Stimulated activated CD8-positive, alpha-beta memory T cell treated with anti-CD3 and anti-CD28 coated beads, Interleukin-7, amount 100 ng/mL, for 1 hour (primary cell): ENCODE measurements at regions not wholly inside any gene's neighbourhood (a gene's known extent, or its start where the extent isn't known, plus 50 kb on each side); places are given as distances from the start of the nearest gene placed in this dataset.
"Not testable (repeated sequence)": the region's sequence is repeated elsewhere in the genome, so short reads cannot be mapped to it uniquely, and the experiment has no call there.

Experiments
- DNase-seq, 2 donors: peaks; one replicate each; pipeline ENCODE4 v3.0.0-alpha.2; 2020; ENCODE audit warnings: low read depth in 2 of 2

DNA sequence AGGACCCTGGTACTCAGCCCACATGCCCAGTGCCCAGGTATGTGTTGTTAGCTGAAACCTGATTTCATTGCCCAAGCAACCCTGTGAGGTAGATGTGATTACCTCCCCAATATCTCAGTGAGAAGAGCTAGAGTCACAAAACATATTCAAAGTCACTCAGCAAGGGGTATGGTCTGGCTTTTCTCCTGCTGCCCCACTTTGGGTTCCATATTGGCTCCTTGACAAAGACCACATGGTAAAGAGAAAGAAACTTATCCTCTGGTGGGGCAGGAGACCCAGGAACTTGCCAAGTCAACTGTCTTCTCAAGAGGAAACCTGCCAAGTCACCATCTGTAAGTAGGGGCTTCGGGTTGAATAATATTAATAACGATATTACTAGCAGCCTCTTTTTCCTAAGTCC is 148.3 kb upstream of the LMCD1 start:
- DNase-seq = no peak

GRCh38 chr3:8355346-8355745 is 146.3 kb upstream of the LMCD1 start:
- DNase-seq = no peak

- not testable (repeated sequence) for DNase-seq
Observed at GRCh38 chr3:8356066-8356465, 145.6 kb upstream of the LMCD1 start.

GRCh38 chr3:8357859-8358258 is 143.8 kb upstream of the LMCD1 start:
- DNase-seq = no peak

- DNase-seq = no peak
Observed at GRCh38 chr3:8359133-8359532, 142.5 kb upstream of the LMCD1 start.

- no peak for DNase-seq
Observed at GRCh38 chr3:8363200-8363599, 138.4 kb upstream of the LMCD1 start.

GRCh38 chr3:8365541-8365940 is 136.1 kb upstream of the LMCD1 start:
- no peak for DNase-seq

DNA sequence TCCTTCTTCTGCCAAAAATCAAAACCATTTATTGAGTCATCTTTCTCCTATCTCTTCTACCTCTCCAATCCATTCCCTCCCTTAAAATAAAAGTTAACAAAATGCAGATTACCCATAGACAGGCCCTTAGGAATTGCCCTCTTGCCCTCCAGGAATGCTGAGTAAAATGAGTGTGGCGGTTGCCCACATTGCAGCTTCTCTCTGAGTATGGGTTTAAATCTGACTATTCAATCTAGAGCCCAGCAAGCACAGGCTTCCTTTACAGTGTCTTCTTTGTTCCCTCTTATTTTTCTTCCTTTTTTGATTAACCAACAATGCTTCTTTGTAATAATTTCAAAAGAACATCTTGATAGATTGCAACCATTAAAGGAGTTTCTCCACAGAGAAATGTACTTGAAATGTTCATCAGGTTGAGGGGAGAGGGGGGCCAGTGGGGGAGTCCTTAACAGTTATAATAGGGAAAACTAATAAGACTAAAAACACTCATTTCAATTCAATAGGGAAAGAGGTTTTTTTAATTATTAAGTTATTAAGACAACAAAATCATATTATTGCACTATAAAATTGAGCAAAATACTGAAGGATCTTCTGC is 135.3 kb upstream of the LMCD1 start:
- DNase-seq = no peak

- DNase-seq = no peak
Observed at GRCh38 chr3:8368598-8368997, 133.0 kb upstream of the LMCD1 start.

DNA sequence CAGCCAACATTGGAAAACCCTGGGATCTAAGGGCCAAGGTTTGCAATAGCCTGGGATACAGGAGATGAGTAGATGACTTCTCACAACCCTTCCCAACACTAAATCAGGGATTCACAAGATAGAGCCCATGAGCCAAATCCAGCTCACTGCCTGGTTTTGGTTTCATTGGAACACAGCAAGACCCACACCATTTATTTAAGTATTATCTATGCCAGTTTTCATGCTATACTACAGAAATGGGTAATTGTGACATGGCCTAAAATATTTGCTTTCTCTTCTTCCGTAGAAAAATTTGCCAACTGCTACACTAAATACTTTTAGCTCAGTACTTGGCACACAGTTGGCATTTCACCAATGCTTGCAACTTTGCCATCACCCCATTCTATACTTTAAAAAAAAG is 132.0 kb upstream of the LMCD1 start:
- DNase-seq = no peak

DNA sequence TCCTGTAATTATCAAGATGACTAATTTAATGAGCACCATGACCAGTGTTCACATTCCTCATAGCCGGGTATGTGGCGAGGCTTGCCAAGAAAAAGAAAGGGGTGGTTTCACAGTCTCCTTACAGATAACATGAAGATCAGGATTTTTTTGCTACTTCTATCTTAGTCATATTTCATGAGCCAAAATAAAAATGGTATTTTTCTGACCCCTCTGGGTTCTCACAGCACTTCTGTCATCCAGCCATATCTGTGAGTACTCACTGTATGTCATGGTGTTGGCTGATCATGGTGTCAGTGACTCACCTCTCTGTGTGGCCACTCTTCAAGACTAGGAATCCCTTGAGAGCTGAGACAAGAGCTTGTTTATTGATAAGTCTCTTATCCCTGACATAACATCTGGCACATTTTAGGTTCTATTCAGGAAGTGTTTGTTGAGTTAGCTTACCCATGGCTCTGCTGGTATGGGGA is 130.5 kb upstream of the LMCD1 start:
- no peak for DNase-seq

DNA sequence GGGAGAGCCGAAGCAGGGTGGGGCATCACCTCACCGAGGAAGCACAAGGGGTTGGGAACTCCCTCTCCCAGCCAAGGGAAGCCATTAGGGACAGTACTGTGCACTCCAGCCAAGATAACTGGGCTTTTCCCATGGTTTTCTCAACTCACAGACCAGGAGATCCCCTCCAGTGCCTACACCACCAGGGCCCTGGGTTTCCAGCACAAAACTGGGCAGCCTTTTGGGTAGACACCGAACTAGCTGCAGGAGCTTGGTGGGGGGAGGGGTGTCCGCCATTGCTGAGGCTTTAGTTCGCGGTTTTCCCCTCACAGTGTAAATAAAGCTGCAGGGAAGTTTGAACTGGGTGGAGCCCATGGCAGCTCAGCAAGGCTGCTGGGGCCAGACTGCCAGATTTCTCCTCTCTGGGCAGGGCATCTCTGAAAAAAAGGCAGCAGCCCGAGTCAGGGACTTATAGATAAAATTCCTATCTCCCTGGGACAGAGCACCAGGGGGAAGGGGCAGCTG is 129.6 kb upstream of the LMCD1 start:
- DNase-seq = no peak

DNA sequence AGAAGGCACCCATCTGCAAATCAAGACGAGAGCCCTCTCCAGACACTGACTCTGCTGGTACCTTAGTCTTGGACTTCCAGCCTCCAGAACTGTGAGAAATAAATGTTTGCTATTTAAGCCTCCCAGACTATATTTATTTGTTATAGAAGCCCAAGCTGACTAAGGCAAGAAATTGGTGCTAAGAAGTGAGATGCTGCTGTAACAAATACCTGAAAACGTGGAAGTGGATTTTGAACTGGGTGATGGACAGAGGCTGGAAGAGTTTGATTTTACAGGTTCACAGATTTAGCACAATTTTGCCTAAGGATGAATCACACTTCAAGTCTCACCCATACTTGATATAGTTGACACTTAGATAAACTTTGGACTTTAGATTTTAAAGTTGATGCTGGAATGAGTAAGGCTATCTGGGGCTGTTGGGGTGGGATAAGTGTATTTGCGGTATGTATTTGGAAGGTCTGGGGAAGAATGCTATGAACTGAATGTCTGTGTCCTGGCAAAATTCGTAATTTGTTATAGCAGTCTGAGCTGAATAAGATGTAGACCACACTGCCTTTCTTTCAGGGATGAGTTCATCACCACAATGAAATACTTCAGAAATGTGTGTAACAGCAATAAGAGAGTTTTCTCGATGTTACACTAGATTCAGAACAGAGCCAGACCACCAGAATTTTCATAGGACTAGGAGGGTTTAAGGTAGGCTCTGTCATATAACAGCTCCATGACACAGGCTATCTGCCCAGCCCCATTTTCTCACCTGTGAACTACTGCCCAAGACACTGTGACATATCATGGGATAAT is 120.5 kb upstream of the LMCD1 start:
- DNase-seq = no peak

- DNase-seq = no peak
Observed at GRCh38 chr3:8385848-8386620, 115.6 kb upstream of the LMCD1 start.

DNA sequence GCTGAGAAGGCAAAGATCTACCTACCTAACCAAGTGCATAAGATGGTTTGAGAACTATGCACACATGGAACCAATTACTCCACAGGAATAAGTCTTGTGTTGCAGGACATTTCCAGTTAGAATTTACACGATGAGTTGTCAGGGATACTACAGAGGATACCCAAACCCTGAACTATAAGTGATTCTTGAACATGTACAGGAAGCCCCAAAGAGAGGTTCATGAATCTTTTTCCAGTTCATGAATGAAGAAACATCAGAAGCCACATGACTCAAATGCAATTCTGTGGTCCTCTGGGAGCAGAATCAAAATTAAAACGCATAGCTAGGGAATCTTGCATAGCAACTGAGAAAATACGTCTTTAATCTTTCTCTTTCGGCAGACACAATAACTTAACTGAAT is 114.1 kb upstream of the LMCD1 start:
- DNase-seq = no peak

DNA sequence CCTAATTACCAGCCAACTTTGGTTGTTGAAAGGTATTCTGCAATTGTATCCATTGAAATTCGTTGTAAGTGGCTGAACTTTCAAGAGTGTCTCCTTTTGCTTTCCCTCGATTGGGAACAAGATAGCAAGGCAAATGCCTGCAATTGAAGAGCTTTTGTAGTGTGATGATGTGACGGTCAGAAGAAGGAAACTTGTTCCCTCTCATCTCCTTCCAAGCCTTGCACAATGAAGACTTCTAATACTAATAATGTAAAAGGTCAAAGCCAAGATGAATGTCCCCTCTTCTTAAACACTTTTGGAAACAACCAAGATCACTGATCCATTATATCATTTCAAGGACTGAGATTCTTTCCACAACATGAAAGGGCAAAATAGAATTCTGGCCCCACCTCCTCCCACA is 101.9 kb upstream of the LMCD1 start:
- DNase-seq = no peak

GRCh38 chr3:8400911-8401310 is 100.7 kb upstream of the LMCD1 start:
- no peak for DNase-seq

GRCh38 chr3:8403996-8404395 is 97.6 kb upstream of the LMCD1 start:
- DNase-seq = no peak

GRCh38 chr3:8405144-8405543 is 96.5 kb upstream of the LMCD1 start:
- DNase-seq = no peak

- DNase-seq = no peak
Observed at GRCh38 chr3:8406479-8406878, 95.1 kb upstream of the LMCD1 start.

- no peak for DNase-seq
Observed at GRCh38 chr3:8413337-8413926, 88.2 kb upstream of the LMCD1 start.

DNA sequence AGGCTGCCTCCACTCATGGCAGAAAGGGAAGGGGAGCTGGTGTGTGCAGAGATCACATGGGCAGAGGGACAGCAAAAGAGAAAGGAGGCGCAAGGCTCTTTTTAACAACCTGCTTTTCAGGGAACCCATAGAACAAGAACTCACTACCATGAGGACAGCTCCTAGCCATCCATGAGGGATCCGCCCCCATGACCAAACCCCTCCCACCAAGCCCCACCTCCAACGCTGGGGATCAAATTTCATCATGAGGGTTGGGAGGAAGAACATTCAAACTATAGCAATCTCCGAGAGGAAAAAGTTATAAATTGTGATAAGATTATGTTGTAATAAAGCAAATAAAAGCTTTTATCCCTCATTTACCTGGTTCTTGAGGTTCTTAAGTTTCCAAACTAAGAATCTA is 84.7 kb upstream of the LMCD1 start:
- DNase-seq = no peak
